Ishikawa (cell line): ENCODE measurements at regions not wholly inside any gene's neighbourhood (a gene's known extent, or its start where the extent isn't known, plus 50 kb on each side); places are given as distances from the start of the nearest gene placed in this dataset.

Source experiments
- CEBPB ChIP-seq: IDR thresholded peaks from 2 replicates; pipeline ENCODE4 v1.6.1; 2012
- EGR1 ChIP-seq: IDR thresholded peaks from 2 replicates; pipeline ENCODE4 v1.6.1; 2012
- EP300 ChIP-seq: IDR thresholded peaks from 2 replicates; pipeline ENCODE4 v1.6.1; 2012; ENCODE audit warnings: borderline replicate concordance
- NFIC ChIP-seq: IDR thresholded peaks from 2 replicates; pipeline ENCODE4 v1.6.1; 2012

DNA sequence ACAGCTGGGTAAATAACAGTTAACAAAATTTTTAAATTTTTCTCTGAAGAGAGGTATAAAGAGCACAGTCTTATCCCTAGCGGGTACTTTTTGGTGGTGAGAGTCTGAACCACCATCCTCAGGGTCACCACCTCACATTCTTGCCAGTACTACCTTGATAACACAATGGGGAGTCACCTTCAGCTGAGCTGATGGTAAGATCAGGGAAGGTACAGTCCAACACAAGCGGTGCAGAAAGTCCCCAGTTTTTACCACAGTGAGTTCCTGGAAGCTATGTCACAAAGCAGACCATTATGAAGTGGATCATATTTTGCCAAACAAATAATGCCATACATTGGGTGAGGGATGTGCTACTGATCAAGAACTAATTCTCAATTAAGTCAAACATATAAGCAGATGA lies 176.9 kb downstream of the FASLG start:
- TF ChIP-seq NFIC (no peak), EP300 (no peak), CEBPB (no peak), EGR1 (no peak)
